Mesendoderm (in vitro differentiated cells): ENCODE measurements at regions not wholly inside any gene's neighbourhood (a gene's known extent, or its start where the extent isn't known, plus 50 kb on each side); places are given as distances from the start of the nearest gene placed in this dataset.
A peak's percentile ranks its signal among the peaks of the same experiment; 100 is the strongest.

Experiments
- DNase-seq: peaks from one replicate; pipeline ENCODE4 v3.0.0; 2013
- H2AK5ac ChIP-seq: 2 replicates; pipeline ENCODE4 v1.6.1; 2013; ENCODE audit warnings: low read length, inconsistent platforms
- H2BK120ac ChIP-seq: 2 replicates; pipeline ENCODE4 v1.6.1; 2013; ENCODE audit warnings: low read depth, mild to moderate bottlenecking, low read length, moderate library complexity, mixed read lengths
- H2BK15ac ChIP-seq: replicated peaks from 2 replicates; pipeline ENCODE4 v1.6.1; 2013; ENCODE audit warnings: low read depth, mild to moderate bottlenecking, moderate library complexity
- H2BK5ac ChIP-seq: 2 replicates; pipeline ENCODE4 v1.6.1; 2013; ENCODE audit warnings: low read length, inconsistent platforms
- H3K18ac ChIP-seq: 2 replicates; pipeline ENCODE4 v1.6.1; 2013; ENCODE audit warnings: mild to moderate bottlenecking, low read length, mixed read lengths
- H3K23ac ChIP-seq: one replicate; pipeline ENCODE4 v1.6.1; 2013; ENCODE audit warnings: low read length
- H3K27ac ChIP-seq: 2 replicates; pipeline ENCODE4 v1.5.1; 2013; ENCODE audit warnings: low read depth, mild to moderate bottlenecking, inconsistent platforms, low read length, moderate library complexity
- H3K27me3 ChIP-seq: 2 replicates; pipeline ENCODE4 v1.6.1; 2013; ENCODE audit warnings: low read length, control low read depth, mild to moderate bottlenecking, inconsistent platforms; ENCODE audit not compliant: insufficient read depth, poor library complexity
- H3K36me3 ChIP-seq: 2 replicates; pipeline ENCODE4 v1.6.1; 2013; ENCODE audit warnings: low read length, inconsistent platforms; ENCODE audit not compliant: control insufficient read depth, insufficient read depth
- H3K4ac ChIP-seq: one replicate; pipeline ENCODE4 v1.6.1; 2013; ENCODE audit warnings: low read depth, mild to moderate bottlenecking, low read length, moderate library complexity
- H3K4me1 ChIP-seq: 2 replicates; pipeline ENCODE4 v1.6.1; 2013; ENCODE audit warnings: low read depth, low read length, inconsistent platforms; ENCODE audit not compliant: control insufficient read depth
- H3K4me2 ChIP-seq: 2 replicates; pipeline ENCODE4 v1.6.1; 2013; ENCODE audit warnings: low read length
- H3K4me3 ChIP-seq: 2 replicates; pipeline ENCODE4 v1.5.1; 2013; ENCODE audit warnings: mild to moderate bottlenecking, low read length
- H3K56ac ChIP-seq: one replicate; pipeline ENCODE4 v1.6.1; 2013; ENCODE audit warnings: low read length
- H3K79me1 ChIP-seq: 2 replicates; pipeline ENCODE4 v1.6.1; 2013; ENCODE audit warnings: low read length, inconsistent platforms
- H3K79me2 ChIP-seq: 2 replicates; pipeline ENCODE4 v1.6.1; 2013; ENCODE audit warnings: mild to moderate bottlenecking, low read length; ENCODE audit not compliant: control insufficient read depth, insufficient read depth
- H3K9ac ChIP-seq: 2 replicates; pipeline ENCODE4 v1.6.1; 2013; ENCODE audit warnings: low read length, inconsistent platforms
- H4K5ac ChIP-seq: one replicate; pipeline ENCODE4 v1.6.1; 2013; ENCODE audit warnings: low read length
- H4K8ac ChIP-seq: one replicate; pipeline ENCODE4 v1.6.1; 2013; ENCODE audit warnings: low read depth, mild to moderate bottlenecking, control low read depth, low read length, moderate library complexity
- WGBS: extraction: QIAGEN DNeasy Blood & Tissue Kit; methylation state at CpG from one replicate; pipeline ENCODE4 v1.1.7; 2013; ENCODE audit warnings: low lambda C conversion rate, missing lambda C conversion rate; ENCODE audit not compliant: insufficient coverage; ENCODE audit errors: extremely low coverage; 5-methylcytosine and 5-hydroxymethylcytosine counted together

DNA sequence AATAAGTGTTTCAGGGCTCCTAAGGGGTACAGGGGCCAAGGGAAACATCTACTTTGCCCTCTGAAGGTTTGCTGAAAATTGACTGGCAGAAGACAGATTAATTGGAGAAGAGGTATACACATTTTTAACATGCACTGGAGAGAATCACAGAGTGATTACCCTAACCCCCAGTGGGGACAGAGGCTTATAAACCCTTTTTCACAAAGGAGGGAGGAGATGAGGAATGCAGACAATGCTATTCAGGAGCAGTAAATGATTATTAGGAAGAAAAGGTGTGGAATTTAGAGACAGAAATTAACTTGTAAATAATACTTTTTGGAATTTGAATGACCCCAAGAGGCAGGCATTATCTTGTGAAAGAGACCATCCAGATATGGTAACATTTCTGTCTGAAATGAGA lies 582.4 kb upstream of the B3GAT1 start:
- no peak overlapping the region for H3K4me2 ChIP-seq
- DNase-seq: peak; percentile 86
- peak overlapping the region; percentile 19 for H3K9ac ChIP-seq
- no peaks in the 10 kb centered on the region for H3K79me1 ChIP-seq
- peak overlapping the region; percentile 47 for H3K27ac ChIP-seq
- peaks cover 10% of the 10 kb centered on the region for H3K4me1 ChIP-seq
- H3K4ac ChIP-seq: no peak overlapping the region
- H3K36me3 ChIP-seq: no peaks in the 10 kb centered on the region
- H3K27me3 ChIP-seq: no peaks in the 10 kb centered on the region
- H2BK120ac ChIP-seq: peak overlapping the region; percentile 83
- H3K56ac ChIP-seq: peak overlapping the region; percentile 63
- H4K8ac ChIP-seq: no peak overlapping the region
- no peak overlapping the region for H2AK5ac ChIP-seq
- H2BK15ac ChIP-seq: no peak overlapping the region
- H3K4me3 ChIP-seq: no peak overlapping the region
- H3K23ac ChIP-seq: no peak overlapping the region
- H3K79me2 ChIP-seq: no peaks in the 10 kb centered on the region
- no peak overlapping the region for H3K18ac ChIP-seq
- peak overlapping the region; percentile 56 for H2BK5ac ChIP-seq
- H4K5ac ChIP-seq: no peak overlapping the region

DNA sequence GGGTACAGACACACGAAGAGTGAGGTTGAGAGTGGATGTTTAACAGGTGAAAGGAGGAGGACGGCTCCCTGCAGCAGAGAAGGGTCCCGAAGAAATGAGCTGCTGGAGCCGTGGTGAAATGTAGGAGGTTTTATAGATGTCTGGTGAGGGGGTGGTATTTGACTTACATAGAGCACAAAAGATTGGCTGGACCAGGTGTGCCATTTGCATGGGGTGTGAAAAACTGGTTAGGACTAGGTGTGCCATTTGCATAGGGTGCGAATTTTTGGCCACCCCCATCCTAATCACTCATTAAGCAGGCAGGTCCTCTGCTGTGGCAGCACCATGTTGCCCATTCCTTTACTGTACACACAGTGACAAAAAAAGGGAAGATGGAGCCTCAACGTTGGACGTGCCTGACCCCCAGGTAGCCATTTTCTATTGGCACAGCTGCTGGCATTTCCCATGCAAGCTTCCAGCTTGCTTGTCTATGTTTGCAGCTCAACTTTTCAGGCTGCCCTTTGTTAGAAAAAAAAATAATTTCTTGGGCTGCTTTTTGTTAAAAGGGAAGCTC lies 581.7 kb upstream of the B3GAT1 start:
- H3K56ac ChIP-seq: peak overlapping the region; percentile 40
- H3K36me3 ChIP-seq: no peaks in the 10 kb centered on the region
- H3K79me2 ChIP-seq: no peaks in the 10 kb centered on the region
- H3K27ac ChIP-seq: no peak overlapping the region
- H3K4me2 ChIP-seq: no peak overlapping the region
- H3K79me1 ChIP-seq: no peaks in the 10 kb centered on the region
- H3K4me1 ChIP-seq: peaks cover 10% of the 10 kb centered on the region
- no peak overlapping the region for H2BK15ac ChIP-seq
- H3K4ac ChIP-seq: no peak overlapping the region
- no CpG with 5 or more reads among the region's 7 CpGs for WGBS
- no peak overlapping the region for H4K8ac ChIP-seq
- no peak overlapping the region for H3K4me3 ChIP-seq
- no peak overlapping the region for H3K9ac ChIP-seq
- H3K18ac ChIP-seq: peak overlapping the region; percentile 44
- no peak overlapping the region for H2AK5ac ChIP-seq
- H2BK5ac ChIP-seq: no peak overlapping the region
- H3K23ac ChIP-seq: no peak overlapping the region
- no peak overlapping the region for H4K5ac ChIP-seq
- peak overlapping the region; percentile 83 for H2BK120ac ChIP-seq
- H3K27me3 ChIP-seq: no peaks in the 10 kb centered on the region
- DNase-seq: no peak

DNA sequence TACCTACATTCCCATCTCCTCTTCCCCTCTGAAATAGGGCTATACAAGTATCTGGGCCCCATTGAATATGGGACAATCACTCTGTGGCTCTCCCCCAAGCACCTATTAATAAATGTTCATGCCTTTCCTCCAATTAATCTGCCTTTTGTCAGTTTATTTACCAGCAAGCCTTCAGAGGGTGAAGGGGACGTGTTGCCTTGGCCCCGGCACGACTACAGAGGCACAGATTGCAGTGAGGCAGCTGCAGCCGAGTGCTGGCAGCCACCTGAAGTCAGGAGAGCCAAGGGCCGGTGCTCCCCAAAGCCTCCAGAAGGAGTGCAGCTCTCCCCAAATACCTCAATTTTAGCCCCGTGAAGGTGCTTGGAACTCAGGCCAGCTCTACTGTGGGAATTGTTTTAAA lies 580.9 kb upstream of the B3GAT1 start:
- Histone ChIP-seq H3K27ac (no peak overlapping the region), H3K9ac (no peak overlapping the region), H4K8ac (no peak overlapping the region), H3K4me2 (no peak overlapping the region), H3K56ac (no peak overlapping the region), H3K79me1 (no peaks in the 10 kb centered on the region), H3K4me1 (peaks cover 10% of the 10 kb centered on the region), H4K5ac (no peak overlapping the region), H2BK120ac (peak overlapping the region; percentile 36), H2BK15ac (no peak overlapping the region), H3K23ac (no peak overlapping the region), H3K18ac (no peak overlapping the region), H2AK5ac (no peak overlapping the region), H3K27me3 (no peaks in the 10 kb centered on the region), H2BK5ac (no peak overlapping the region), H3K79me2 (no peaks in the 10 kb centered on the region), H3K36me3 (no peaks in the 10 kb centered on the region), H3K4me3 (no peak overlapping the region), H3K4ac (no peak overlapping the region)
- no CpG with 5 or more reads among the region's 6 CpGs for WGBS
- DNase-seq: no peak

DNA sequence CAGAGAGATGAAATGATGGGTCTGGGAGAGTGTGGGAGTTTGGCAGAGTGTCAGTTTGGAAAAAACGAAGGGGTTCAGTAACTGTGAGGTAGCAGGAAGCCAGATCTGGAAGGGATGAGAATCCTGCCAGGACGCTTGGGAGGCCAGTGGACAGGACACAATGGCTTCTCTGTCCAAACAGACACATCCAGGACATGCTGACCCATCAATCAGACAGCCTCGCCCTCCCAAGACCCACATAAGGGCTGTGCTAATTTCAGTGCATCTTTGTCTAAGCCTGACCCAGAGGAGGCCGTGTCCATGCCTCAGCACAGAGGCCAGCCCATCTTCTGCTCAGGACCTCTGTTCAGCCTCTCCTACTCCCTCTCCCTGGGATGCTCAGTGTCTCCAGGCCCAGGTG lies 576.5 kb upstream of the B3GAT1 start:
- no peak overlapping the region for H3K27ac ChIP-seq
- H2BK120ac ChIP-seq: no peak overlapping the region
- WGBS: no CpG with 5 or more reads among the region's 4 CpGs
- no peak overlapping the region for H3K4me3 ChIP-seq
- H3K9ac ChIP-seq: no peak overlapping the region
- no peaks in the 10 kb centered on the region for H3K79me2 ChIP-seq
- peaks cover under 1% of the 10 kb centered on the region for H3K4me1 ChIP-seq
- H3K18ac ChIP-seq: no peak overlapping the region
- no peaks in the 10 kb centered on the region for H3K79me1 ChIP-seq
- no peak overlapping the region for H2BK5ac ChIP-seq
- H3K56ac ChIP-seq: no peak overlapping the region
- no peak overlapping the region for H4K5ac ChIP-seq
- H2AK5ac ChIP-seq: no peak overlapping the region
- H3K4ac ChIP-seq: no peak overlapping the region
- DNase-seq: no peak
- H3K23ac ChIP-seq: no peak overlapping the region
- H4K8ac ChIP-seq: no peak overlapping the region
- H3K4me2 ChIP-seq: no peak overlapping the region
- no peaks in the 10 kb centered on the region for H3K36me3 ChIP-seq
- no peaks in the 10 kb centered on the region for H3K27me3 ChIP-seq
- no peak overlapping the region for H2BK15ac ChIP-seq

DNA sequence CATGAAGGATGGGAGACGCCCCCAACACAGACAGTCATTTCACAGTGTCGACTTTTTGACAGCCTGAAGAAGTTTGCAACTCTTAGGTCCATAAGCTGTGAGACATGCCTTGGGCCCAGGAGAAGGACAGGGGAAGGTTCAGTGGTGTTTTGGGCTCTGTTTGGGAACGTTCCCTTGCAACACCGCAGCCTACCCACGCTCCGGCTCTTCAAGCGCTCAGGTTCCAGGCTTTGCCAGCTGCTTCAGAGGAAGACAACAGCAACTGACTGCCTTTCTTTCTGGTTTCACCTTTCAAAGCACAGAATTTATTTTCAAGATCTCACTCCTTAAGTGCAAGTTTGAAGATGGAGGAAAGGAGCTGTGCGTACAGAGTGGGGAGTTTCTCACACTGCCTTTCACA lies 575.8 kb upstream of the B3GAT1 start:
- Histone ChIP-seq H3K56ac (no peak overlapping the region), H3K4me3 (no peak overlapping the region), H2BK15ac (no peak overlapping the region), H3K4me2 (no peak overlapping the region), H3K79me2 (no peaks in the 10 kb centered on the region), H3K79me1 (no peaks in the 10 kb centered on the region), H2BK120ac (no peak overlapping the region), H2AK5ac (no peak overlapping the region), H3K18ac (no peak overlapping the region), H3K27ac (no peak overlapping the region), H3K4ac (no peak overlapping the region), H3K4me1 (no peaks in the 10 kb centered on the region), H3K27me3 (no peaks in the 10 kb centered on the region), H3K36me3 (no peaks in the 10 kb centered on the region), H4K5ac (no peak overlapping the region), H3K9ac (no peak overlapping the region), H3K23ac (no peak overlapping the region), H2BK5ac (no peak overlapping the region), H4K8ac (no peak overlapping the region)
- WGBS: no CpG with 5 or more reads among the region's 8 CpGs
- DNase-seq: no peak

DNA sequence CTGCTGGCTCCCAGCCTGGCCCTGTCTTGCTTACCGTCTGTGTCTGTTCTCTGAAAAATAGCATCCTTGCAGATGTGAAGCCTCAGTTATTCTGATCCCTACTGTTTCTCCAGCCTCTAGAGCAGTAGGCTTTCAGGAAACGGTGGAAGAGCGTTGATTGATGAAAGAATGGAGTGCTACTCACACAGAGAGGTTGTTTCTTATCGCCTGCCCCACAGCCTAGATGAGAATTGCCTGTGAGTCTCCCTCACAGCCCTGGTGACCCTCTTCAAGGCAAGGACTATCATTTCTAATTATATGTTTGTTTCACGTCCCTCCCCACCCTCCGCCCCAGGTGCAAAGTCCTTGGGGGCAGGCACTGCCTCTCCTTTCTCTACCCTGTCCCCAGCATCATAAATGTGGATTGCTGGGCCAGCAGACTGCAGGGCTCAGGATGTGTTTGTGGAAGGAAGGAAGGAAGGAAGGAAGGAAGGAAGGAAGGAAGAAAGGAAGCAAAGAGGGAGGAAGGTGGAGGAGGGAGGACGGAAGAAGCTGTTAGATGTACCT lies 575.3 kb upstream of the B3GAT1 start:
- Histone ChIP-seq H3K79me1 (no peaks in the 10 kb centered on the region), H3K79me2 (no peaks in the 10 kb centered on the region), H2BK15ac (no peak overlapping the region), H3K4me3 (no peak overlapping the region), H3K23ac (no peak overlapping the region), H3K18ac (no peak overlapping the region), H2BK5ac (no peak overlapping the region), H2AK5ac (no peak overlapping the region), H4K8ac (no peak overlapping the region), H3K4me2 (no peak overlapping the region), H3K36me3 (no peaks in the 10 kb centered on the region), H3K4ac (no peak overlapping the region), H2BK120ac (no peak overlapping the region), H3K56ac (no peak overlapping the region), H3K9ac (no peak overlapping the region), H3K27me3 (no peaks in the 10 kb centered on the region), H3K4me1 (no peaks in the 10 kb centered on the region), H4K5ac (no peak overlapping the region), H3K27ac (no peak overlapping the region)
- no peak for DNase-seq
- WGBS: no CpG with 5 or more reads among the region's 7 CpGs
